GM12878 (cell line): ENCODE measurements at regions not wholly inside any gene's neighbourhood (a gene's known extent, or its start where the extent isn't known, plus 50 kb on each side); places are given as distances from the start of the nearest gene placed in this dataset.

Experiments used
- ATAC-seq: fragments of 200-7000 bp; cut with Tn5 transposase; 3 replicates; pipeline ENCODE4 v1.9.1; 2020; ENCODE audit warnings: mild to moderate bottlenecking, moderate library complexity
- BruUV-seq: library from RNA; stranded (reverse); fragments of 400-500 nt; replicated peaks from 2 replicates; lab custom pipeline; 2021; lab: Mats Ljungman, UMichigan
- CTCF ChIA-PET: fragments of 300-600 bp; sonication (Branson Sonifier 250); formaldehyde crosslinking; extraction: SDS; loops from one replicate; lab custom pipeline; 2021; ENCODE audit warnings: inconsistent platforms; lab: Yijun Ruan, JAX
- POLR2A ChIA-PET: fragments of 350-600 bp; formaldehyde crosslinking; extraction: SDS; loops from one replicate; lab custom pipeline; 2021; ENCODE audit warnings: inconsistent platforms; lab: Charles Lee
- RAD21 ChIA-PET: fragments of 300-600 bp; sonication (Branson Sonifier 250); formaldehyde crosslinking; loops from one replicate; lab custom pipeline; 2023; ENCODE audit warnings: antibody characterized with exemption; ENCODE audit not compliant: unreplicated experiment; lab: Charles Lee
- SMC1A ChIA-PET: fragments of 300-600 bp; sonication (Branson Sonifier 250); formaldehyde crosslinking; loops from one replicate; lab custom pipeline; 2023; ENCODE audit not compliant: unreplicated experiment, uncharacterized antibody; lab: Charles Lee
- DNase-seq: peaks from one replicate; pipeline ENCODE4 v3.0.0-alpha.2; 2011; ENCODE audit warnings: low read depth, low spot score
- FAIRE-seq: peaks from 3 replicates; lab custom pipeline; 2011; peaks lifted over from hg19 to GRCh38; lab: Jason Lieb, UNC
- H2AFZ ChIP-seq: 2 replicates; pipeline ENCODE4 v1.6.0; 2011; ENCODE audit warnings: low read depth, low read length, control low read depth; ENCODE audit not compliant: control insufficient read depth
- H3K27ac ChIP-seq: 2 replicates; pipeline ENCODE4 v1.5.1; 2011; ENCODE audit warnings: control low read depth; ENCODE audit not compliant: control insufficient read depth, insufficient read depth
- H3K27me3 ChIP-seq, 2 experiments: replicated peaks in 1 of 2; 2 replicates each; pipeline versions ENCODE4 v1.6.0 to v1.6.1; 2011; ENCODE audit warnings: low read length in 1 of 2; ENCODE audit not compliant: control insufficient read depth in 2 of 2, insufficient read depth in 2 of 2
- H3K36me3 ChIP-seq, 2 experiments: 2 replicates each; pipeline ENCODE4 v1.5.1; 2011; ENCODE audit warnings: low read length in 1 of 2; ENCODE audit not compliant: control insufficient read depth in 2 of 2, insufficient read depth in 2 of 2
- H3K4me1 ChIP-seq: 2 replicates; pipeline ENCODE4 v1.6.1; 2011; ENCODE audit warnings: mild to moderate bottlenecking, low read length, moderate library complexity, mixed read lengths; ENCODE audit not compliant: control insufficient read depth, insufficient read depth
- H3K4me2 ChIP-seq: 2 replicates; pipeline ENCODE4 v1.6.0; 2011; ENCODE audit warnings: control low read depth; ENCODE audit not compliant: control insufficient read depth, insufficient read depth
- H3K4me3 ChIP-seq: fragments of 200-600 bp; sonication (generic); 2 replicates; pipeline ENCODE4 v1.5.1; 2016
- H3K79me2 ChIP-seq: 2 replicates; pipeline ENCODE4 v1.6.0; 2011; ENCODE audit warnings: low read length; ENCODE audit not compliant: control insufficient read depth, insufficient read depth
- H3K9ac ChIP-seq: 2 replicates; pipeline ENCODE4 v1.8.0; 2011; ENCODE audit warnings: low read length, control low read depth, mixed read lengths; ENCODE audit not compliant: control insufficient read depth, insufficient read depth
- H3K9me3 ChIP-seq: replicated peaks from 3 replicates; pipeline ENCODE4 v1.5.1; 2011; ENCODE audit warnings: mild to moderate bottlenecking, low read length; ENCODE audit not compliant: control insufficient read depth, insufficient read depth
- H4K20me1 ChIP-seq: 2 replicates; pipeline ENCODE4 v1.6.0; 2011; ENCODE audit not compliant: control insufficient read depth, insufficient read depth
- BCL11A ChIP-seq: IDR thresholded peaks from 2 replicates; pipeline ENCODE4 v1.6.1; 2011; ENCODE audit warnings: low read depth, low read length
- CHD2 ChIP-seq: IDR thresholded peaks from 2 replicates; pipeline ENCODE4 v1.6.1; 2011; ENCODE audit warnings: low read depth, low read length, improper control_type of control experiment, borderline replicate concordance
- GATAD2B ChIP-seq: fragments of 450-650 bp; conservative IDR thresholded peaks from 2 replicates; pipeline ENCODE4 v1.6.1; 2017; ENCODE audit warnings: low read depth, mild to moderate bottlenecking, moderate library complexity
- HDGF ChIP-seq: fragments of 450-650 bp; IDR thresholded peaks from 2 replicates; pipeline ENCODE4 v1.6.1; 2016; ENCODE audit warnings: antibody characterized with exemption
- IRF4 ChIP-seq: IDR thresholded peaks from 2 replicates; pipeline ENCODE4 v1.6.1; 2011; ENCODE audit warnings: low read depth, low read length
- NFYA ChIP-seq: IDR thresholded peaks from 2 replicates; pipeline ENCODE4 v1.6.1; 2011; ENCODE audit warnings: low read depth, mild to moderate bottlenecking, low read length, improper control_type of control experiment, borderline replicate concordance
- NRF1 ChIP-seq: conservative IDR thresholded peaks from 2 replicates; pipeline ENCODE4 v1.6.1; 2011; ENCODE audit warnings: mild to moderate bottlenecking, low read depth, low read length, improper control_type of control experiment
- PAX5 ChIP-seq: IDR thresholded peaks from 2 replicates; pipeline ENCODE4 v1.6.1; 2011; ENCODE audit warnings: low read depth, low read length, borderline replicate concordance
- RELA ChIP-seq: fragments of 450-650 bp; IDR thresholded peaks from 2 replicates; pipeline ENCODE4 v1.8.0; 2014; ENCODE audit warnings: borderline replicate concordance; ENCODE audit not compliant: partially characterized antibody
- SPI1 ChIP-seq: IDR thresholded peaks from 2 replicates; pipeline ENCODE4 v1.6.1; 2011; ENCODE audit warnings: low read depth, mild to moderate bottlenecking, low read length, moderate library complexity, borderline replicate concordance; ENCODE audit not compliant: insufficient read depth
- ZNF622 ChIP-seq: fragments of 450-650 bp; IDR thresholded peaks from 2 replicates; pipeline ENCODE4 v1.6.1; 2017; ENCODE audit warnings: mild to moderate bottlenecking, inconsistent platforms
- WGBS: methylation state at CpG from one replicate; pipeline ENCODE4 v1.1.6; 2016; ENCODE audit warnings: low lambda C conversion rate; ENCODE audit not compliant: insufficient replicate concordance, insufficient coverage; ENCODE audit errors: missing lambda C conversion rate; 5-methylcytosine and 5-hydroxymethylcytosine counted together
- in situ Hi-C: fragments of 300-500 bp; cut with MboI; formaldehyde crosslinking; loops from 9 replicates; pipeline ENCODE4 v1.14.3; 2018; ENCODE audit warnings: mixed read lengths
- intact Hi-C: fragments of 100-400 bp; cut with micrococcal nuclease; formaldehyde crosslinking; loops from one replicate; pipeline ENCODE4 v1.14.2; 2022; ENCODE audit not compliant: unreplicated experiment
- TF ChIP-seq, protein P1 (sequence below): fragments of 450-650 bp; IDR thresholded peaks from 2 replicates; pipeline ENCODE4 v1.6.1; 2018; ENCODE audit warnings: mild to moderate bottlenecking, low read depth, moderate library complexity; ENCODE audit not compliant: partially characterized antibody
- TF ChIP-seq, protein P2 (sequence below): IDR thresholded peaks from 2 replicates; pipeline ENCODE4 v1.6.1; 2011; ENCODE audit warnings: borderline replicate concordance, low read depth, mild to moderate bottlenecking, moderate library complexity, low read length; ENCODE audit not compliant: insufficient read depth, poor library complexity, severe bottlenecking
- TF ChIP-seq, protein P3 (sequence below): IDR thresholded peaks from 2 replicates; pipeline ENCODE4 v1.6.1; 2012; ENCODE audit warnings: low read length, inconsistent platforms

DNA sequence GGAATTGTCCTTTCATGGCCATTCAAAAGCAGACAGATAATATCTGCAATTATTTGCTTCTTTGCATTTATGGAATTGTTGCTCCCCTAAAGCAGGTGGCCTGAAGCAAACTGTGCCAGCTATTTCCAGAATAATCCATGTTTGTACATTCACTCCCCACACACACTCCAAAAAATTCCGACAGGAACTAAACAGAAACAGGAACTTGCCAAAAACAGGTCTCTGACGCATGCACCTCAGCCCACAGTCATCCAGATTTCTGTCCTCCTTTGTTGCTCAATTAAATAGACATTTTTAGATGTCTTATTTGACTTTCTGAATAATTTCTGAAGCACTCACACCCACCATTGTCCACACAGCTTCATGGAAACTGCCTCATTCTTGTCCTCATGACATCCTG lies 71.5 kb upstream of the EDNRA start:
- H3K36me3 ChIP-seq = no peaks in the 10 kb centered on the region
- ChIA-PET SMC1A (no interaction called here), RAD21 (no interaction called here), CTCF (no interaction called here), POLR2A (no interaction called here)
- no peaks in the 10 kb centered on the region for H3K4me1 ChIP-seq
- no peaks in the 10 kb centered on the region for H3K27me3 ChIP-seq
- 0% methylated on average over 2 of the region's 2 CpGs for WGBS
- no peak overlapping the region for H3K4me2 ChIP-seq
- FAIRE-seq (no peak), ATAC-seq (no peak)
- BruUV-seq = no TSS peak
- intact Hi-C loops (no loop called here), in situ Hi-C loops (no loop called here)
- H3K9ac ChIP-seq = no peak overlapping the region
- H2AFZ ChIP-seq = no peak overlapping the region
- H3K9me3 ChIP-seq = no peaks in the 10 kb centered on the region
- H3K79me2 ChIP-seq = no peaks in the 10 kb centered on the region
- no peaks in the 10 kb centered on the region for H4K20me1 ChIP-seq
- no peak overlapping the region for H3K27ac ChIP-seq
- H3K4me3 ChIP-seq = no peak overlapping the region
- TF ChIP-seq ZNF622 (no peak), IRF4 (no peak), BCL11A (no peak), GATAD2B (no peak), CHD2 (no peak)
- TF ChIP-seq, protein P1, sequence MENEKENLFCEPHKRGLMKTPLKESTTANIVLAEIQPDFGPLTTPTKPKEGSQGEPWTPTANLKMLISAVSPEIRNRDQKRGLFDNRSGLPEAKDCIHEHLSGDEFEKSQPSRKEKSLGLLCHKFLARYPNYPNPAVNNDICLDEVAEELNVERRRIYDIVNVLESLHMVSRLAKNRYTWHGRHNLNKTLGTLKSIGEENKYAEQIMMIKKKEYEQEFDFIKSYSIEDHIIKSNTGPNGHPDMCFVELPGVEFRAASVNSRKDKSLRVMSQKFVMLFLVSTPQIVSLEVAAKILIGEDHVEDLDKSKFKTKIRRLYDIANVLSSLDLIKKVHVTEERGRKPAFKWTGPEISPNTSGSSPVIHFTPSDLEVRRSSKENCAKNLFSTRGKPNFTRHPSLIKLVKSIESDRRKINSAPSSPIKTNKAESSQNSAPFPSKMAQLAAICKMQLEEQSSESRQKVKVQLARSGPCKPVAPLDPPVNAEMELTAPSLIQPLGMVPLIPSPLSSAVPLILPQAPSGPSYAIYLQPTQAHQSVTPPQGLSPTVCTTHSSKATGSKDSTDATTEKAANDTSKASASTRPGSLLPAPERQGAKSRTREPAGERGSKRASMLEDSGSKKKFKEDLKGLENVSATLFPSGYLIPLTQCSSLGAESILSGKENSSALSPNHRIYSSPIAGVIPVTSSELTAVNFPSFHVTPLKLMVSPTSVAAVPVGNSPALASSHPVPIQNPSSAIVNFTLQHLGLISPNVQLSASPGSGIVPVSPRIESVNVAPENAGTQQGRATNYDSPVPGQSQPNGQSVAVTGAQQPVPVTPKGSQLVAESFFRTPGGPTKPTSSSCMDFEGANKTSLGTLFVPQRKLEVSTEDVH = no peak
- TF ChIP-seq, all 136 proteins: peak for 0
- no peak for DNase-seq

DNA sequence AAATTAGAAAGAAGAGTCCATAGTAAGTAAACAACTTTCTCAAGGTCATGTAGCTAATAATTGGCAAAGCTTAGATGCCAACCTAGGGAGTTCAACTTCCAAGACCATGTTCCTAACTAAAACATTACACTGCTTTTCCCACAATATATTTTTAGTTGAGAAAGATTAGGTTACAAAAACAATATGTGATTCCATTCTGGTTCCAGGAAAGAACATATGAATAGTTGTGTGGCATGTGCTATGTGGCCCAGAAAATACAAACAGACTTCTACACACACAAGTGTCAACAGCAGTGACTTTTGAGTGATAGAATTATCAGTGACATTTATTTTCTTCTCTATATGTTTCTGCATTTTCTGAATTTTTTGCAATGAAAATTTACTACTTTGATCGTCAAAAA lies 62.7 kb upstream of the EDNRA start:
- no peaks in the 10 kb centered on the region for H4K20me1 ChIP-seq
- ChIA-PET CTCF (no interaction called here), POLR2A (no interaction called here), SMC1A (no interaction called here), RAD21 (no interaction called here)
- BruUV-seq = no TSS peak
- no peaks in the 10 kb centered on the region for H3K27me3 ChIP-seq
- H3K4me1 ChIP-seq = no peaks in the 10 kb centered on the region
- H2AFZ ChIP-seq = no peak overlapping the region
- in situ Hi-C loops (no loop called here), intact Hi-C loops (loop anchor here (5.0 kb wide), 1 partner anchor 1004 kb away; no protein-coding TSS in a partner anchor)
- no peak for DNase-seq
- 0% methylated on average over 1 of the region's 1 CpG for WGBS
- H3K4me3 ChIP-seq = no peak overlapping the region
- no peaks in the 10 kb centered on the region for H3K9me3 ChIP-seq
- no peaks in the 10 kb centered on the region for H3K36me3 ChIP-seq
- H3K79me2 ChIP-seq = no peaks in the 10 kb centered on the region
- FAIRE-seq = no peak
- no peak for ATAC-seq
- H3K27ac ChIP-seq = no peak overlapping the region
- H3K9ac ChIP-seq = no peak overlapping the region
- no peak overlapping the region for H3K4me2 ChIP-seq
- no peak for TF ChIP-seq PAX5
- no peak for TF ChIP-seq NRF1
- no peak for TF ChIP-seq NFYA
- no peak for TF ChIP-seq SPI1
- TF ChIP-seq, protein P2, sequence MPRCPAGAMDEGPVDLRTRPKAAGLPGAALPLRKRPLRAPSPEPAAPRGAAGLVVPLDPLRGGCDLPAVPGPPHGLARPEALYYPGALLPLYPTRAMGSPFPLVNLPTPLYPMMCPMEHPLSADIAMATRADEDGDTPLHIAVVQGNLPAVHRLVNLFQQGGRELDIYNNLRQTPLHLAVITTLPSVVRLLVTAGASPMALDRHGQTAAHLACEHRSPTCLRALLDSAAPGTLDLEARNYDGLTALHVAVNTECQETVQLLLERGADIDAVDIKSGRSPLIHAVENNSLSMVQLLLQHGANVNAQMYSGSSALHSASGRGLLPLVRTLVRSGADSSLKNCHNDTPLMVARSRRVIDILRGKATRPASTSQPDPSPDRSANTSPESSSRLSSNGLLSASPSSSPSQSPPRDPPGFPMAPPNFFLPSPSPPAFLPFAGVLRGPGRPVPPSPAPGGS = no peak
- TF ChIP-seq, protein P3, sequence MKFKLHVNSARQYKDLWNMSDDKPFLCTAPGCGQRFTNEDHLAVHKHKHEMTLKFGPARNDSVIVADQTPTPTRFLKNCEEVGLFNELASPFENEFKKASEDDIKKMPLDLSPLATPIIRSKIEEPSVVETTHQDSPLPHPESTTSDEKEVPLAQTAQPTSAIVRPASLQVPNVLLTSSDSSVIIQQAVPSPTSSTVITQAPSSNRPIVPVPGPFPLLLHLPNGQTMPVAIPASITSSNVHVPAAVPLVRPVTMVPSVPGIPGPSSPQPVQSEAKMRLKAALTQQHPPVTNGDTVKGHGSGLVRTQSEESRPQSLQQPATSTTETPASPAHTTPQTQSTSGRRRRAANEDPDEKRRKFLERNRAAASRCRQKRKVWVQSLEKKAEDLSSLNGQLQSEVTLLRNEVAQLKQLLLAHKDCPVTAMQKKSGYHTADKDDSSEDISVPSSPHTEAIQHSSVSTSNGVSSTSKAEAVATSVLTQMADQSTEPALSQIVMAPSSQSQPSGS = no peak
- no peak for TF ChIP-seq HDGF
- TF ChIP-seq RELA = no peak
